Hematopoietic multipotent progenitor cell treated with erythropoietin and hydrocortisone succinate and interleukin-3 and kit ligand, for 4 days (in vitro differentiated cells): ENCODE measurements at regions not wholly inside any gene's neighbourhood (a gene's known extent, or its start where the extent isn't known, plus 50 kb on each side); places are given as distances from the start of the nearest gene placed in this dataset.

ENCODE experiments used
- DNase-seq: peaks from one replicate; pipeline ENCODE4 v3.0.0-alpha.2; 2015

DNA sequence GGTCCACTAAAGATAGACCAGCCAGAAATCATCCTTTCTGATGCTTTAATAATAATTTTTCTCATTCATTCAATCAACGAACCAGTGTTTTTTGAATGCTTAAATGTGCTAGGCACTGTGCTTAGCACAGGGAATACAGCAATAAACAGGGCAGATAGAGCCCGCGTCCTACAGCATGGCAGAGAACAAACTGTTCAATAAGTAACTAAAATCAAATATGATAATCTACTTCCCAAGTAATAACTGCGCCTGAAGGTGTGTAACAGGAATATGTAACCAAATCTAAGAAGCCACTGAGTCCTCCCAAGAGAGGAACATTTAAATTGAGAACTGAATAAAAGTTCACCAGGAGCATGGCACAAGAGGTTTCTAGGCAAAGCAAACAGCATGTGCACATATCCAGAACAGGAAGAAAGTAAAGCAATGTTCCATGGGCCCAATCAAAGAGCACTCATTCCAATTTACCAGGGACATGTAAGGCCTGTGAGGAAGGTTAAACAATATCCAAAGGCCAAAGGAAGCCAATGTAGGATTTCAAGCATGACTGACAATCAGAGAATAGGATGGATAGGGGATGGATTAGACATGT lies 311.0 kb upstream of the RARB start:
- no peak for DNase-seq

DNA sequence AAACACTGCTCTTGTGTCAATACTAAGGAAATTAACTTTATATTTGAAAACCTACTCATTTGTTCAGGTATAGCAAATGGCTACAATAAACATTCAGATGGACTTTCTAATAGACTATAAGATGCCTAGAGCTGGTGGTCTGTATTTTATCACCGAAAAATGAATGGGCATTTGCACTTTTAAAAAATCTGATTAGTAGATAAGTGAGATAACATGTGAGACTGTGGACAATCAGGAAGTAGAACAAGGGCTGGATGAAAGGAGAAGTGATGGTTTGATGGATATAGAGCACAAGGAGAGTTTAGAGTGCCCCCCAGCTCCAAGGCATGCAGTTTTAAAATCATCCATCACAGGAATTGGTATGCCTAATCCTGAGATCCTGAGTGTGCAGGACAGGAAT lies 308.4 kb upstream of the RARB start:
- DNase-seq, result no peak

DNA sequence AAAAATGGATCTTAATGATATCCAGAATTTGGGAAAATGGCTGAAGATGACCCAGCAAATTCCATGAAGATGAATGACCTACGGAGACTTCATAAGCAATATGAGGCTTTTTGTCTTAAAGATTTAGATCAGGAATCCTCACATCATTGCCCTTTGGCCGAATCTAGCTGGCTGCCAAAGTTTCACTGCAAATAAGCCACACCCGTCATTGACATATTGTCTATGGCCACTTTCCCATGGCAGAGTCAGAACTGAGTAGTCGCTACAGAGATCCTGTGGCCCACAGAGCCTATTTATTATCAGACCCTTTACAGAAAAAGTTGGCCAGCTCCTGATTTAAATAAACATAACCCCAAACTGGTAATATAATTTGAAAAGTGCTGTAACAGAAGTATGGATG lies 307.4 kb upstream of the RARB start:
- DNase-seq, result no peak

DNA sequence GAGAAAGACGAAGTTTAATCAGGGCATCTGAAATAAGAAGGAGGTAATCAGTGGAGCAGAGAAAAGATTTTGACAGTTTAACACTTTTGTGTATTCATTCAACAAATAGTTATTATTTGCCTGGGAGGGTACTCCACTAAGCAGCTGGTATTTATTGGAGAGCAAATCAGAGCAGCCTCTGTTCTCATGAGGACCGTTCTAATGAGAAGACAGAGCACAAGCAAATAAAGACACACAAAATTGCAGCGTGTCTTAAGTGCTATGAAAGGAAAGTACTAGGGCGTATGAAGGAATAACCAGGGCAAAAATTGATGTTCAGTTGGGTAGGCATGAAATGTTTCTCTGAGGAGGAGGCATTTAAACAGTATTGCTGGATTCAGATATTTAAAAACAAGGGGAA lies 302.9 kb upstream of the RARB start:
- DNase-seq, result no peak

DNA sequence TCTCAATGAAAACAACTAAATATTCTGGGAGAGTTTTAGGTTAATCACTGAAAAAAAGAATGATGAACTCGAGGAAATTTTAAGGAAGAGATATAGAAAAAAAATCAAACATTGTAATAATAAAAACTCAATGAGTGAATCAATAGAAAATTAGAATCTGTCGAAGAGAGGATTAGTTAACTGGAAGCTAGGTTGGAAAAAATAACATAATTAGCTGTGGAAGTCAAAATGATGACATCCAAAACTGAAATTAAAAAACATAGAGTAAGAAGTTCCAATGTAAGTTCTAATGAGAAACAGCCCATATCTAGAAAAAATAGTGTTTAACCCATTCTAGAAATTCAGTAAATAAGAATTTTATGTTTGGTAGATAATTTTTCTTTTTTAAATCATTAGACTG lies 299.3 kb upstream of the RARB start:
- DNase-seq, result no peak

DNA sequence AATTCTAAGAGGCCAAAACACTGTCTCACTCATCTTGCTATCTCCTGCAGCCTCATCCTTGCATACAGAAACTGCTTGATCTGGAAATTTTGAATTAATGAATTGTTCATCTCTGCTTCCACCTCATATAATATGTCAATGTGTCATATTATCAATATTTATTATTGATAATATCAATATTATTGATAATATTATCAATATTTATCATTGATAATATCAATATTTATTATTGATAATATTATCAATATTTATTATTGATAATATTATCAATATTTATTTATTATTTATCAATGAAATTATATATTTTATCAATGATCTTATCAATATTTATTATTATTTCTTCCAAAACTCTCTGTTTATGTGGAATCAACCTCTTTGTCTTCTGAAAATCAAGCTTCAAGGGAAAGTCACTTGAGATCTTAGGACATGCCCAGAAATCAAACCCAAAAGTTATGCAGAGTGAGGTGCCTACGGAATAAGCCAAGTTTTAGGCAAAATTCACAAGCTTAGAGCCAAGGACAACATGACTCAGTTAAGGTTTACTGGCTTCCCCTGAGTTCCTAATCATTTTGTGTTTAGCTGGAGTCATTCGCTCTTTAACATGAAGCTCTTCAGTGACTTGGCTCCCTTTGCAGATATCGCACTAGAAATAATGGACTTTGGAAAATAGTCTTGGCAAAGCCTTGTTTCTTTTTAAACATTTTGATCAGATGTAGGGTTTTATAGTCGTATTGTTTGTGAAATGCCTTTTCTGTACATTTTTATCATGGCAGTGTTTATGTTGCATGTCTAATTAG lies 297.1 kb upstream of the RARB start:
- no peak for DNase-seq

DNA sequence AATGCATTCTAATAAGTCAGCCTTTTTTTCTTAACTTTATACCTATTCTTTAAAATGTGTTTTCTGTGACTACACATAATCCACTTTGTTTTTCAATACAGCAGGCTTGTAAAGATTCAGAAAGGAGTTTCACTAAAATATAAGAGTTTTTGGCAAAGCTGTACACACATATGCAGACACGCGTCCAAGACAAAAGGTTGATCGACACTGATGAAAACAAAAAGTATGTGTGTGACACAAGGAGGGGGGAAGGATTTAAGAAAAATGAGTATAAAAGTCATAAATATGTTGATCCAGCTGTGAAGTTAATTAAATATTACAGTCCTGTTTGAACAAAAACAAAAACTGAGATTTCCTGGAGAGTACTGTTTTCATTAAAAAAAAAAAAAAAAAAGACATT lies 294.5 kb upstream of the RARB start:
- DNase-seq, result no peak

DNA sequence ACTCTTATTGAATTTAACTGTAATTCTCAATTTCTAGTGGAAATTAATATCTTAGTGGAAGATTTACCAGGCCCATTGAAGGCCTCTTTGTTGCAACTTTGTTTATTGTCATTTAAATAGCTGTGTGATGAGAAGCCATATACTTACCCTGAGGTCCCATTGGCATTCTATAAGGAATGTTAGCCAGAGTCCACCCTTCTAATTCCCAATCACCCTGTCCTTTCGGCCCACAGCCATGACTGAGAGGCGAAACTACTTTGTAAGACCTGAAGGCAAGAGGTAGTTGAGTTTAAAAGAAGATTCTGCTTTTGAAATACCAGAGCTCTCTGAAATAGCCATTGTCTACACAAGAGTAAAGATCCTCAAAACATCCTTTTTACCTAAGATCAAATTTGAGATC lies 290.5 kb upstream of the RARB start:
- no peak for DNase-seq

DNA sequence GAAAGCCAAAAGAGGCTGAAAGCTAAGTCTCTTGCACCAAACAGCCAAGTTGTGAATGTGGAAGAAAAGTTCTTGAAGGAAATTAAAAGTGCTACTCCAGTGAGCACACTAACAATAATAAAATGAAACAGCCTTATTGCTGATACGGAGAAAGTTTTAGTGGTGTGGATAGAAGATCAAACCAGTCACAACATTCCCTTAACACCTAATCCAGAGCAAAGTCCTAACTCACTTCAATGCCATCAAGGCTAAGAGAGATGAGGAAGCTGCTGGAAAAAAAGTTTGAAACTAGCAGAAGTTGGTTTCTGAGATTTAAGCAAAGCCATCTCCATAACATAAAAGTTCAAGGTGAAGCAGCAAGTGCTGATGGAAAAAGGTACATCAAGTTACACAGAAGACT lies 288.8 kb upstream of the RARB start:
- no peak for DNase-seq

DNA sequence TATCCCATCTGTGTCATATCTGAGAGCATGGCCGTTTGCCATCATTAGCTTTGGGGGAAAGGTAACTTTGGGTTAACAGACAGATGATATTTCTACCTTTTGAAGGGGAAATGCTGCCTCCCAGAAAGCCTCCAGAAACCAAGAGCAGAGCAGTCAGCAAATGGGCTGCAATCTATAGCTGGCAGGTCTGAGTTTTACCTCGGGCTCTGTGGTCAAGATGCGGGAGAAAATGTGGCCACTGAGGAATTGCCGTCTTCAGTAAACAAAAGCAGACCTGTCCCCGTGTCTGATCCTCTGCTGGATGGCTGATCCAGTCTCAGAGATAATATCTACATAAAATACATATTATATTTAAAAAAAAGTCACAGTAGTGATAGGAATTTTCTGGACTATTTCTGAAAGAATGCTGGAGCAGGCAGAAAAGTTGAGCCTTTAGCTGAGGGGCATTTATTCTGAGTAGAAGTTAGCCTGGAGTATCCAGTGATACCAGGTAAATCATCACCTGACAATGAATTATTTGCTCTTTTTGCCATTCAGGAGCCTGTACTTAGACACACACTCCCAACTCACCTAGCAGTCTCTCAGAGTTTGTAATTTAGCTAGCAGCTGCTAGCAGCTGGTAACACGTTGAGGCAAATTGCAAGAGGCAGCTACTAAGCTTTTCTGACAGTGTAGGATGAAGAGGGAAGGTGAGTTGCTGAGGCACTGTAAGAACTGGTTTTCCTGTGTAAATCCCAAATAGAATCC lies 285.3 kb upstream of the RARB start:
- DNase-seq, result no peak

DNA sequence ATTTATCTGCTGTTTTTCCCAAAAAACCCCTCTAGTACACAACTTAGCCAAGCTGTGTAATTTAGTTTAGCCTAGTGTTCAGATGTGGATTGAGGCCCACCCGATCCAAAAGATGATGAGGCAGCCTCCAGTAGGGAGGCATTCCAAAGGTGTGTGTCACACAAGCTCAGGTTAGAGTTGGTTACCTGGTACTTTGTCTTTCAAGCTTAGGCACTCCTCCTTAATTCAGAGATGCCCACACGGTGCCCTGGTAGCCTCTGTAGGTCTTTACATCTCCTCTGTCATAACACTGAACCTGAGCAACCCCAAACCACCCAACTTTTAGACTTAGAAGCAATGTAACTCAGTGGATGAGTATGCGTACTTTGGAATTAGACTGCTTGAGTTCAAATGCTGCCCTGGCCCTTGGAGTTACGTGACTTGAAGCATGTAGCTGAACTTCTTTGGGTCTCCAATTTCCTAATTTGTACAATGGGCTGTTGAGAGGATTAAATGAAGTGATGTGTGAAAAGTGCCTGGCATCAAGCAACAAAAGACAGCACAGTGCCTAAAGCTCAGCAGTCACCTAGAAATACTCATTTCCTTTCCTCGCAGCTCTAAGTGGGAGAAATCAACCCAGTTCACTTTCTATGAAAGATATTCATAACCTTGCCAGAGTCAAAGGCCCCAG lies 284.6 kb upstream of the RARB start:
- no peak for DNase-seq

DNA sequence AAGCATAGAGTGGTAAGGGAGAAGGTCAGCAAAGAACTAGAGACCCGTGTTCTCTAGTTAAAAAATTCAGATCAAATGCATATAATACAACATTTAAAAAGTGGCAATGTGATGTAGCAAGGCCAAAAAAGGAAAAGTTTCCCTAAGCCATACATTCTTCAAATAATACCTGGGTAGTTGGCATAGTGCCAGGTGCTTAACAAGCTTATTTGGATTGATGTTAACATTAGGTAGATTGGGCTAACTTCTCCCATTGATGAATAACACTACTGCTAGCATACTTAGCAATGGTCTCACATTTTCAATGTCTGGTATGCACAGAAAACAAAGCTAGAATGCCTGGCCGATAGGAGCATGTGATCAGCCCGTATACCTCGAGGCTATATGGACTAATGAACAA lies 283.6 kb upstream of the RARB start:
- DNase-seq, result peak; percentile 1

DNA sequence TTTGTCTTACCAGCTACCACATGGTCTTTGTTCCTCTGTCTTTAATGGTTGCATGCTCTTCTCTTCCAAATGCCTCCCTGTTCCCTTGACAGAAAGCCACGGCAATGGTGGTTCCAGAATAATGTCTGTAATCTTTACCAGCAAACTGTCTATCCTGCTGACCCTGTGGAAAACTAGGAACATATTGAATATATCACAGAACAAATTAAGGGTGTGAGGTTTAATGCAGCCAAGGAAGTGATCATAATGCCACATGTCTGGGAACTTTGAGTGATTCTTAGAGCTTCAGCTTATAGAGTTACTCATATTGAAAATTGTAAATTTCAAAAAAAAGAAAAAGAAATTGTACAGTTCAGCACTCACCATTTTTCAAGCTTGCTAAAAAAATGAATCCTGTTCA lies 282.9 kb upstream of the RARB start:
- DNase-seq, result no peak

DNA sequence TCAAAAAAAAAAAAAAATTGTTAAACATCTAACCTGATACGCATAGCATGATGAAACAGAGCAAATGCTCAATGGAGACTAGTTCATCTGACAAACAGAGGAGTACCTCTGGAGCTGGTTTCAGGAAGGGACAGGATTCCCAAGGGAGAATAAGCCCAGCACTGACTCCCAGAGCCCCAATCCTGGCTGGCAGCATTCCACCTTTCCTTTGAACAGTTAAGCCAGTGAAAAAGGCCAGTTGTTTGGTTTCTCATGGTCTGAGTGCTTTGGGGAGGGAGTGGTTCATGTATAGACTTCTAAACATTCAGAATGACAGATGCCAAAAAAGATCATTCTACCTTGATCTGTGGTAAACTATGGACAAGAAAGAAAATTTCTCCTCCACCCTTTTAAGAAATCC lies 277.9 kb upstream of the RARB start:
- DNase-seq, result no peak

DNA sequence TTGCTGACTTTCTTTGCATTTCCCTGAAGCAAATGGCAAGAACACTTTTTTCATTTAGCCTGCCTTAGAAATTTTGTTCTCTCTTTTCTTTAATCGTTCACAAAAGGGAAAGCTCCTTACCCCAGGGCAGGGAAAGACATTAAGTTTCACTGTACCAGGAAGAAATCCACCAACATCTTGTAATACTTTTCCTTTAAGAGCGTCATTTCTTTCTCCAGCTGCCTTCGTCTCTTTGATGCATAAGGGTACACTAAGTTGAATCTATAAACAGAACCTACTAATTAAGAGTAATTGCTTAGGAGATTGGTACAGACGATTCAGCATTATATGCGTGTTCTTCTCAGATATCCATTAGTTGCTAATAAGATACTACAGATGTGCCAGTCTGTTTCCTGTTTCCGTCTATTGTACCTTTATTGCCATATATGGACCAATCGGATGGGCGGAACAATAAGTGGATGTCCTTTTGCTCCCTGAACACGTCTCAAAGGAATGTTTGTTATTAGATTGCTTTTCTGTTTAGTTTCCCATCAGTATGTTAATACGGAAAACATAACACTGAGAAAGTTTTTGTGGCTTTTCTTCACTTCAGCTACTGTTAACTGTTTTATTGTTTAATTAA lies 276.7 kb upstream of the RARB start:
- no peak for DNase-seq

DNA sequence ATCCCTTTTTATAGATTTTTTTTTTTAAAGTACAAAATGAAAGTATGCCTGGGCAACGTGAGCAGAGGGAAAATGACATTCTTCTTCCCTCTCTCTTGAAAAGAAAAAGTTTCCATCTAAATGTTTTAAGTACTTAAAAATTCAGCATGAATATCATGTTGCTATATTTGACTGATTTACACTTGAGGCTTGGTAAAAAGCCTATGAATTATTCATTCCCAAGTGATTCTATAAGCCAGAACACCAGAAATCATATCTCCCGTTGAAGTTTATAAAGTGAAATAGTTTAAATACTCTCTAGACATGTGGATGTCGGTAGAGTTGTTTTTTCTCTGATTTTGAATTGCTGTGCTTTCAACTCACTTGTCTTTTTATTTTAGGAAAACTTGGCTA lies 276.2 kb upstream of the RARB start:
- DNase-seq, result no peak

DNA sequence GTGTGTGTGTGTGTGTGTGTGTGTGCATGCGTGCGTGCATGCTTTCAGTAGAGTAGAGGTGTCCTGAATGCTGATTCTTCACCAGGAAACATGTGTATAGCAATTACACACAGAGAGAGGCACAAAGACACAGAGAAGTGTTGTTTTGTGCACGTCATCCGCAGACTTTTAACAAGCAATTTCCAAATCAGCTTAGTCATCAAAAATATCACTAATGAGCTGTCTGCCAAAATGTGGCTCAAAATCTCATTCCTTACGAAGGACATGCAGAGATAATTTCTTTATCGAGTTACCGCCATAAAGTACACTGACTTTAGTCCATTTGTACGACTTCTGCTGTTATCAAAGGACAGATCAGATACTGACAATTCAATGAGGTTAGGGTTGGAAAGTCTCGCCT lies 274.9 kb upstream of the RARB start:
- DNase-seq, result no peak

DNA sequence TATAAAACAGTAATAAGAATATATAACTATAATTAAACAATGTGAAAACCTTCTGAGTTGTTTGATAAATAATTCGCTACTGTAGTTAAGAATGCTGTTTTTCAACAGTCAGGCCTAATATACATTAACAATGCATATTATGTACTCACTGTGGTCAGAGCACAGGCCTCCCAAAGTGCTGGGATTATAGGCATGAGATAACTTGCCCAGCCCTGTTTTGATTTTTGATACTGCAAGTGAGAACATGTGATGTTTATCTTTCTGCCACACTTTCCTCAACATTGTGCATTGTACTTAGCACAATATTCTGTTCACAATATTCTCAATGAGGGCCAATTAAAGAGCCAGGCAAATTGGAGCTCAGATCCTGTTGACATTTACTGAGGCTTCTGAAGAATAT lies 274.5 kb upstream of the RARB start:
- no peak for DNase-seq

DNA sequence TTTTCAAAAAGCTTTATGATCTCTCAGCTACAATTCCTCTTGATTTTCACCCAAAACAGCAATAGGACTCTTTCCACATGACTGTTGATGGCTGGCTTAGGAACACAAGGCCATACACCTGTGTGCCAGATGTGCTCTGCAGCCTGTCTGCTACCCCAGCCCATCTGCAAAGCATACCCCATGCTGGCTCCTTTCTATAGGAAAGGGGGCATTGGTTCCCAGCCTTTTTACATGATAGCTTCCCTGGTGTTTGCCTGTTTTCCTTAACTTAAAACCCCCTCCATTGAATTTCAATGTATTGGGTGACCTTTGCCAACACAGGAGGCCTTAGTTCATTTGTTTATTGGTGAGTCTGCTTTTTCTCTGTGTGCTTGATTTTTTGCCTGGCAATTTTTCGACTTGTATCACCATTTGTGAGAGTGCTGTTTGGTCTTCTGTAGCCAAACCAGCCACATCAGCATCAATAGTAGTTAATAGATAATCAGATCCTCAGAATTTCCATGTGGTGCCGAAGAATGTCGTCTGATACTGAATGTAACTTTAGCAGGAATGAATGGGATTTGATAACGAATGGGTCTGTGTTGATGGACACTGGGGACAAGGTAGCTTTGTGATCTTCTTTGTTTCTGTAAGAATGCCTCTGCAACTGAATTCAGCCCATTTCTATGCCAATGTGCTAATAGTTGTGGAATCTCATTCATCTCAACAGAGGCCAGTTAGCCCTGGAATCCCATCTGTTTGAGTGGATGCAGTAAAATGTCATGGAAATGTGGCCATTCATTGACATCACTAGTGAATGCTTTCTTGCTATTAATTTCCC lies 272.2 kb upstream of the RARB start:
- no peak for DNase-seq

DNA sequence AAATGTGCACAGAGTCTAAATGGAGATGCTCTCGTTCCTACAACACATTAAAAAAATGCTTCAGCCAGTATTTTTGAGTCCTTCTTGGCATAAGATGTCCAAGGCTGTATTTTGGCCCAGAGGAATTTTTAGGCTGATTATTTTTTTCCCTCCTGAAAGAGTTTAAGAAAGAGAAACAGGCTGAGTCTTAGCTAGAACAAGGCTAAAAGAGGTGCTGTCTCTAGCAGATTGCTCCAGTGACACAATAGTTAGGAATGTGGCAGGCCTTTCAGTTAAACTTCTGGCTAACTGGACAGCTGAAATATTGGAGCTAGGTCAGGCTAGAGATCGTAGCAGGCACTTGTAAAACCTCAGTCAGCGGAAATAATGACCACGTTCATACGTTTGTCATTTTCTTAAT lies 271.4 kb upstream of the RARB start:
- DNase-seq, result no peak

DNA sequence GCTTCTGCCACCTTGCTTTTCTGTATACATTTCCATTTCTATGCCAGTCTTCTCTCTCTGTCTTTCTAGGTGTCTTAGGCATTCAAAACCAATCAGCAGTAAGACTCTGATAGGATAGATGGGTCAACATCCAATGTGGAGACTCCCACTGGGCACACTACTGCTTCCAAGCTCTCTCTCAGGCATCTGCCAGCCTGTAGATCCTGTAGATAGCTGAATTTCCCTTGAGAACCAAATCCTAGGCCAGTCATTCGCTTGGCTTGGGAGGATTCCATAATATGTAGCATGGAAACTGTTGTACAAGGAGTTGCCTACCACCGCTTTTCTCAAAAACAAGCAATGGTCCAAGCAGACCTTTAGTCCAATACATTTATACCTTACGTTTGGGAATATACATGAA lies 262.8 kb upstream of the RARB start:
- DNase-seq, result no peak

DNA sequence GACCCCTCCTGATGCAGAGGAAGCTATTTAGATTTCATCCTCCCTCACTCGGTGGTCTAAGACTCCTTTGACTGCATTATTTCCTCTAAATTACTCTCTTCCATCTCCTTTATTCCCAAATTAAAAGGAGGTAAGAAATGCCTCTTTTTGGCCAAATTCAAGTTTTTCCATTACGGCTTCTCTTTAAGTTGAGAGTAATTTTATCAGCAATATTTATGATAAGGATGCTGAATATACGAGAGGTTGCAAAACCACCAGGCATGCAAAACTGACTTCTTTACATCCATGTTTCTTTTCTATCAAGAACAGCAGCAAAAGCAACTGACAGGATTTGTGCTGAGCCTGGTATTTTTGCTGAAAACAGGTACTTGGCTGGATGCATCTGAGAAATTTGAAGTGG lies 262.0 kb upstream of the RARB start:
- DNase-seq, result no peak
